Stomach (tissue), 4 donors: ENCODE measurements at regions not wholly inside any gene's neighbourhood (a gene's known extent, or its start where the extent isn't known, plus 50 kb on each side); places are given as distances from the start of the nearest gene placed in this dataset.

ENCODE experiments used
- POLR2A ChIP-seq, 4 donors: fragments of 450-650 bp; IDR thresholded peaks; one replicate each; pipeline ENCODE4 v1.6.1; 2016; ENCODE audit warnings: antibody characterized with exemption in 4 of 4, control low read depth in 2 of 4, mild to moderate bottlenecking in 1 of 4, moderate library complexity in 1 of 4
- TF ChIP-seq, protein P1 (sequence below), 7 experiments: fragments of 450-650 bp in 4 of 7; fragments of 200-600 bp in 3 of 7; sonication (generic) in 3 of 7; IDR thresholded peaks; one replicate each; pipeline ENCODE4 v1.5.1; 2016 to 2019; ENCODE audit warnings: antibody characterized with exemption in 7 of 7, control low read depth in 2 of 7, mild to moderate bottlenecking in 1 of 7

DNA sequence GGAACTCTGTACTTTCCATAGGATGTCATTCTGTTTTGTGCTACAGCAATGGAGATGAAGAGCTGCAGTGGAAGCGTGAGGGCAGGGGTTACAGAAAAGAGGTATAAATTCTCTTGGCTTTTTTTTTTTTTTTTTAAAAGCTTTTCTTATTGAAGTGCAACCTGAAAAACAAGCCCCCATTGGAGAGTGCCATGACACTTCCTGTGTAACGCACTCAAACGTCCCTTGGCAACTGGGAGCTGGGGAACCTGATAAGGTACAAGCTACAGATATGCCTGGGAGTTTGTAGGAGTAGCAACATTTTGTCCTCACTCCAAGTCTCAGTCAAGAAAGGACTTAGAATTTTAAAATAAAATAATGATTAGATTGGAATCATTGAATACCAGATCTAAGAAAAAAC is 512.1 kb downstream of the RPS24 start:
- TF ChIP-seq POLR2A (IDR thresholded peaks at IDR 0.05), result no peak
- TF ChIP-seq, protein P1, sequence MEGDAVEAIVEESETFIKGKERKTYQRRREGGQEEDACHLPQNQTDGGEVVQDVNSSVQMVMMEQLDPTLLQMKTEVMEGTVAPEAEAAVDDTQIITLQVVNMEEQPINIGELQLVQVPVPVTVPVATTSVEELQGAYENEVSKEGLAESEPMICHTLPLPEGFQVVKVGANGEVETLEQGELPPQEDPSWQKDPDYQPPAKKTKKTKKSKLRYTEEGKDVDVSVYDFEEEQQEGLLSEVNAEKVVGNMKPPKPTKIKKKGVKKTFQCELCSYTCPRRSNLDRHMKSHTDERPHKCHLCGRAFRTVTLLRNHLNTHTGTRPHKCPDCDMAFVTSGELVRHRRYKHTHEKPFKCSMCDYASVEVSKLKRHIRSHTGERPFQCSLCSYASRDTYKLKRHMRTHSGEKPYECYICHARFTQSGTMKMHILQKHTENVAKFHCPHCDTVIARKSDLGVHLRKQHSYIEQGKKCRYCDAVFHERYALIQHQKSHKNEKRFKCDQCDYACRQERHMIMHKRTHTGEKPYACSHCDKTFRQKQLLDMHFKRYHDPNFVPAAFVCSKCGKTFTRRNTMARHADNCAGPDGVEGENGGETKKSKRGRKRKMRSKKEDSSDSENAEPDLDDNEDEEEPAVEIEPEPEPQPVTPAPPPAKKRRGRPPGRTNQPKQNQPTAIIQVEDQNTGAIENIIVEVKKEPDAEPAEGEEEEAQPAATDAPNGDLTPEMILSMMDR (IDR thresholded peaks at IDR 0.05), result no peak
